Inferior parietal cortex (tissue), 1 donor: ENCODE measurements at regions not wholly inside any gene's neighbourhood (a gene's known extent, or its start where the extent isn't known, plus 50 kb on each side); places are given as distances from the start of the nearest gene placed in this dataset.
"Not testable (repeated sequence)": the region's sequence is repeated elsewhere in the genome, so short reads cannot be mapped to it uniquely, and the experiment has no call there.

ENCODE experiments used
- DNase-seq: peaks from one replicate; pipeline ENCODE4 v3.0.0-alpha.2; 2016; ENCODE audit errors: extremely low spot score

DNA sequence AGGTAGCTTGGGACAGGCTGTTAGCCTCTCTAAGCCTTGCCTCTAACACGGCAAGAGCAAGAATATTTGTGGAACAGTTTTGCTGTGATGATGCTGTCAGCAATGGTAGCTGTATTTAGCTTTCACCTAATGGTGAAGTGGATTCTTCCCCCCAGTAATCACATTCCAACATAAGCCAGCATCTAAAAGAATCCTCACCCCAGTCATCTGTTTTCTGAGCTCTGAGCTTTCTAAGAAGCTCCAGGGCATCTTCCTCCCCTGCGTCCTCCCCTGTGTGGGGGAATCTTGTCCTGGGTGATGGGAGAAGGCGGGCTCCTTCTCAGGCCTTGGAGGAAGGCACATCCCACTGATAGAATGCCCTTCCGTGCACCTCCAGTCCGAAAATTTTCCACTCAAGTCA lies 367.6 kb downstream of the BRD1 start:
- DNase-seq = no peak

DNA sequence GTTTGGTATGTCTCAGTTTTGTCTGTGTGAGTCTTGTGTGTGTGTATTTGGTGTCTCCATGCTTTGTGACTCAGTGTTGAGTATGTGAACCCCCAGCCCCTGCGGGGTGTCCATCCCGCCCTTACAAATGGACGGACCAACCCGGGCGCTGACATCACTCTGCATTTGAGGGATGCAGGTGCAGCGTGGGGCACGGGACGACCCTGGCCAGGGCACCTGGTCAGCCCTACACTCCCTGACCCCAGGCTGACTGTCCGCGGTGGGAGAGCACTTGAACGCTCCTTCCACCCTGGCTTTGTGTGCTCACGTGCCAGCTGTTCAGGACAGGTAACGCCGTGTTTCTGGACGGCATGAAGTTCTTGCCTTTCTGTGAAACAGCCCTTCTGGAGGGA lies 369.0 kb downstream of the BRD1 start:
- no peak for DNase-seq

- no peak for DNase-seq
These were observed 369.5 kb downstream of the BRD1 start for GRCh38 chr22:49457946-49458707.

DNA sequence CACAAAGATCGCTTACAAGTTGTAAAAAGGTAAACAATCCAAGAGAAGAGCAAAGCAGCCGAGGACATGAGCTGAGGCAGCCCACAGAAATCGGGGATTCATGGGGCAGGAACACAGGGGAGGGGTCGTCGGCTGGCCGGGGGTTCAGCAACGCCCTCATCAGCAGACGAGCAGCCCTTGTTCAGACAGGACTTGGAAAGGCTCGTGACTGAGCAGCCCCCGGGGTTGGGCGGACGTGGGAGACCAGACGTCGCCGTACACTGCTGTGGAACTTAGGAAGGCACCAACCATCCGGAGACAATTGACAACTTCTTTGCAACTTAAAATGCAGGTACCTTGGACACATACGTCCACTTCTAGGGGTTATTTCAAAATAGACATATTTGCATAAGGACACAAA lies 370.5 kb downstream of the BRD1 start:
- no peak for DNase-seq

- DNase-seq = no peak
These were observed 372.1 kb downstream of the BRD1 start for GRCh38 chr22:49455595-49455994.

- DNase-seq = no peak
These were observed 372.9 kb downstream of the BRD1 start for GRCh38 chr22:49454726-49455125.

DNA sequence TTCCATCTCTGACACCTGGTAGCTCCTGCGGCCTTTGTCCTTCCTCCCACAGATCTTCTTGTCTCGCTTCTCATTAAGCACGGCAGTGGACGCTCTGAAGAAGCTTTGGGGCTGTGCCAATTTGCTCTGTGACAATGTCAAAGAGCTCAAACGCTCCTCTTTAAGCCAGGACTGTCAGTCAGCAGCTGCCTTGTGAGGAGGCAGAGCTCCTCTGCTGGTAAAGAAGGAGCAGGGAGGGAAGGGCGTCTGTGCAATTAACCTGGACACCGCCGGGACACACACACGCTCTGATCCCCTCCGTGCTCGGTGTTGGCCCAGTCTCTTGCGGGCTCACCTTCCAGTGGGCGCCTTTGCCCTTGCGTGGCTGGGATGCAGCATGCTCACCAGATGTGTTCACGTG lies 373.9 kb downstream of the BRD1 start:
- DNase-seq = no peak

- not testable (repeated sequence) for DNase-seq
These were observed 374.7 kb downstream of the BRD1 start for GRCh38 chr22:49453019-49453418.

DNA sequence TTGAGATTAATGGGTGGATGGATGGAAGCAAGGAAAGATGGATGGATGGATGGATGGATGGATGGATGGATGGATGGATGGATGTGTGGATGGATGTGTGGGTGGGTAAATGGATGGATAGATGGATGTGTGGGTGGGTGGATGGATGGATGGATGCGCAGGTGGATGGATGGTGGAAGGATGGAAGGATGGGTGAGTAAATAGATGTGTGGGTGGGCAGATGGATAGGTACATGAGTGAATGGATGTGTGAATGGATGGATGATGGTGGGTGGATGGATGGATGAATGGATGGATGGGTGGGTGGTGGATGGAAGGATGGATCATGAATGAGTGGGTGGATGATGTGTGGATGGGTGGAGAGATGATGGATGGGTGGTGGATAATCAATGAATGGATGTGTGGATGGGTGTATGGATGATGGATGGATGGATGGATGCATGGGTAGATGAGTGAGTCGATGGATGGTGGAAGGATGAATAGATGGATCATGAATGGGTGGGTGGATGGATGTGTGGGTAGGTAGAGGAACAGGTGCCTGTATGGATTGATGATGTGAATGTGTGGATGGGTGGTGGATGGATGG lies 375.2 kb downstream of the BRD1 start:
- no peak for DNase-seq

DNA sequence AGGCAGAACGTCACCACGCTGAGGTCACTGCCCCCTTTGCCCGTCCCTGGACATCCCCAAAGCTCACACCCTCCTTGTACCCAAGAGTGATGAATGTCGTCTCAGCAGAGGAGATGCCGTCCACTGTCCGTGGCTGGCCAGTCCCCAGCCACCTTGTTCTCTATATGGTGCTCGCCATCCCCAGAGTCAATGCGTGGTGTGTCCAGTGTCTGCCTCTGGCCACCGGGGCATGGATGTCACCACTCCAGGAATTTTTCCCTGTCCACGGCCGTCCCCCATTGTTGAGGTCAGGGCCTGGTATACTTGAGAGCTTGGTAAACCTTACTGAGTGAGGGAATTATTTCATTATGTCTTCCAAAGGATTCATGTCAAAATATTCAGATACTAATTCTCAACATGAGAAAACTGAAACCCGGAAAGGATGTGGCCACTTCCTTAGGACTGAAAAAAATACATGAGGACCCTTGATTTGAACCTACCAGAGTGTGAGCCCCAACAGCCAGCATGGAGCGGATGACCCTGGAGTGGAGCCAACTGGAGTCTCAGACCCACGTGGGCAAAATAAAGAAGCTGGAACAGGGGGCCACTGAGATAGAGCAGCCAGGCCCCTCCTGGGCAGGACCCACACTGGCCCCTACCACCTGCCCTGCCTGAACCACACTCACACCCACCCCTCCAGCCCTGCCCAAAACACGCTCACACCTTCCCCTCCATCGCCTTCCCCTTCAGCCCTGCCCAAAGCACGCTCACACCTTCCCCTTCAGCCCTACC lies 376.4 kb downstream of the BRD1 start:
- DNase-seq = no peak

- no peak for DNase-seq
These were observed 377.2 kb downstream of the BRD1 start for GRCh38 chr22:49450498-49450897.

- DNase-seq = no peak
These were observed 377.7 kb downstream of the BRD1 start for GRCh38 chr22:49449811-49450446.

DNA sequence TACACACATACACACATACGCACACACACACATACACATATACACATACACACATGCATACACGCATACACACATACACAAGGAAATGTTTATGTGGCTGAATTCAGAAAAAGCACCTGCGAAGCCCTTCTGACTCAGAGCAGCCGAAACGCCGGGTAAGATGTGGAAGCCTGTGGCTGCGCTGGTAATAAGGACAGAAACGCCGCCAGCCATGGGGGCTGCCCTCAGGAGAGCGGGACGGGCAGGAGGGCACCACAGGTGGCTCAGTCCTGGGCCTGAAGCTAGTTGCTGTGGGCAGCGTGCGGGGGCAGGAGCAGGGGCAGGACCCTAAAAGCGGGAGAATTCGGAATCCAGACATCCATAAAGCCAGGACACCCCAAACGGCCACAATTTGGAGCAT lies 378.3 kb downstream of the BRD1 start:
- no peak for DNase-seq

DNA sequence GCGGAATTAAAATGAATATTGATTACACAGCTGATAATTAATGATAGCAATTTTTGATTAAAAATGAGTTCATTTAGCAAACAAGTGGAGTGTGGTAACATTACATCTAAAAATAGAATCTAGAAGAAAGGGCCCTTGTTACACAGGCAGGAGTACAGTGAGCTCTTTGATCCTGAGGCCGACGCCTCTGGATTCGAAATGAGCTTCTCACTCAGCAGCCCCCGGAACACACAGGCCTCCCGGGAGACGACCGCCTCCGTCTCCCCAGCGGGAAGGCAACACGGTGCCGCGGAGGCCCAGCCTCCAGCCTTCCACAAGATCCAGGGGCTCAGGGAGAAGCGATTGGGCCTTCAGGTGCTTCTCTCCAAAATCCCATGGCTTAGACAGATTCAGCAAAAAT lies 379.1 kb downstream of the BRD1 start:
- DNase-seq = peak; percentile 77

GRCh38 chr22:49447837-49448236 lies 379.8 kb downstream of the BRD1 start:
- DNase-seq = no peak

GRCh38 chr22:49446759-49447710 lies 380.6 kb downstream of the BRD1 start:
- no peak for DNase-seq

GRCh38 chr22:49446145-49446758 lies 381.4 kb downstream of the BRD1 start:
- DNase-seq = no peak

DNA sequence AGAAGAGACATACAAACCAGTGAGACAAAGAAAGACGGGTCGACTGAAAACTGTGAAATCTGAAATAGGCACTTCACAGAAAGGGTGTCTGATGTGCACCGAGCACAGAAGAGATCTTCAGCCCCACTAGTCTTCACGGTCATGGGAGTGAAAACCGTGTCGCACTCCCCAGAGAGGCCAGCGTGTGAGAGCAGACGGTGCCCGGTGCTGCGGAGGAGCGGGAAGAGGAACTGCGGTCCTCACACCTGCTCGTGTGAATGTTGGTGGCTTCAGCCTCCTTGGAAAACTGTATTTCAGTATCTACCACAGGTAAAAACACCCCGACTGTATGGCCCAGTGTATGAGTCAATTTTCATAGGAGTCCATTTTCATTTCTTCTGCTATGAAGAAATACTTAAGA lies 382.9 kb downstream of the BRD1 start:
- DNase-seq = no peak

- no peak for DNase-seq
These were observed 386.7 kb downstream of the BRD1 start for GRCh38 chr22:49440931-49441330.

DNA sequence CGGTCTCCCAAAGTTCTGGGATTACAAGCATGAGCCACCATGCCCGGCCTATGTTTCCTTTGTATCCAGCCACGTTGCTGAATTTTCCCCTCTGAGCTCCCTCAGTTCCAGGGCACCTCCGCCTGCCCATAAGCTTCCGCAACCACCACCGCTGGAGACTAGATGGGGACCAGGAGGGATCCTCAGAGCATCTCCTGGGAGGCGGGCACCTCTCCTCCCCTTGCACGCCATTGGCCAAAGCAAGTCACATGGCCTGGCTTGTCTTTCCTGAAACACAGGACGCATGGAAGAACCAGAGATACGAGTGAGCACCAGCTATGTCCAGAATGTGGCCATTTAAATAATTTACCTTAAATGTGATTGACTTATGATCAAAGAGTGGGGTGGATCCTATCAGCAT lies 388.3 kb downstream of the BRD1 start:
- DNase-seq = no peak

- DNase-seq = no peak
These were observed 389.7 kb downstream of the BRD1 start for GRCh38 chr22:49437956-49438355.
